8988T (cell line): ENCODE measurements at regions not wholly inside any gene's neighbourhood (a gene's known extent, or its start where the extent isn't known, plus 50 kb on each side); places are given as distances from the start of the nearest gene placed in this dataset.
"Not testable (repeated sequence)": the region's sequence is repeated elsewhere in the genome, so short reads cannot be mapped to it uniquely, and the experiment has no call there.

Experiments used
- DNase-seq: peaks from one replicate; pipeline ENCODE4 v3.0.0; 2011

DNA sequence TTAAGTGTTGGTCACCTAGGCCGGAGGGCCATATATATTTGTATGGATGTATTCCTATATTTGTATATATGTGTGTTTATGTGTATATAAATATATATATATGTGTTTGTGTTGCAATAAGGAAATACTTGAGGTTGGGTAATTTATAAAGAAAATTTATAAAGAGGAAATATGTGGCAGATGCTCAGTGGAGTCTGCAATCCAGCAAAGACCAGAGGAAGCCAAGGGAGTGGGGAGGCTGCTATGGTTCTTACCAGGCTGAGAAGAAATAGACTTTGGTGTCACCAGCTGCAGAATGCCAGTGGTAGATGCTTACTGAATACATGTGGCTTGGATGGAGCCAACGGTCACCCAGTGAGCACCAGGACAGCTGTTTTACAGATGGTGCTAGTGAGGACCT, 97.4 kb upstream of the ELOVL5 start:
- no peak for DNase-seq

GRCh38 chr6:53441761-53442160, 93.0 kb upstream of the ELOVL5 start:
- DNase-seq, result no peak

DNA sequence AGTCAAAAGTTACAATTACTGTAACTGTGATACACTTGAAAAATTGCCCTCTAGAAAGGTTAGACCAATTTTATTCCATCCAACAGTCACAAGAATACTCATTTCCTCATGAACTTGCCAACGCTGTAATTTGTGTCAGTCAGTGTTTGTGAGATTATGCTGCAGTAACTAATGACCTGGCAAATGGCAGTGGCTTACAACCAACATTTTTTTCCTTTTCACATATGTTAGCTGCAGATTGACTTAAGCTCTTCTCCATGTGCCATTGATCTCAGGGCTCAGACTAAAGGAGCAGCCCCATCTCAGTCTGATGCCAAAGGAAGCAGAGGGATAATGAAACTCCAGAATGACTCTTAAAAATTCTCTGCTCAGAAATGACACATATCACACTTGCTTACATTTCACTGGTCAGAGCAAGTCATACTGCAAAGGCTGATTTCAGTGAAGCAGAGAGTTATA, 92.3 kb upstream of the ELOVL5 start:
- no peak for DNase-seq

DNA sequence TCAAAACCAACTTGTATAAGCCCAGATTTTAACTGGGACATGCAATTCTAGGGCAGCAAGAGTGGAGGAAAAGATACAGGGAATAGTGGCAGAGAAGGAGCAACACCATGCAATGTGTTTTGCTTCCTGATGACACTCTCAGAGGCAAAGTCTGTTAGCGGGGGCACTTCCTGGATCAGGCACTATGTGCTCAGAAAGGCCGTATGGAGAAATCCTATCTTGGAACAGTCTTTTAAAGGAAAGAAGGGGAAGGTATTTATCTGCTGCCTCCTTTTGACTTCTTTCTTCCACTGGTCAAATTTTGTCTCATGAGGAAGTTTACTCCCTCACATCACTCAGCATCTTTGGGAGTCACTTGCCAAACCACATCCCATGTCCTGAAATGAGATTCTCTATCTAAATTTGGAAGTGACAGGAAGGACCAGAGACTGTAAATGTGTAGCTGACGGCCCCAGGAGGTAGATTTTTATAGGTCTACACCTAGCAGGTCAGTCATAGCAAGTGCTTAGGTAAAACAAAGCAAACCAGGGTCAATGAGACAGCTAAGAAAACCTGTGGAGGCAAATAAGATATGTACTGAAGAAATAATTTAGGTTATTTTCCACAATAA, 91.7 kb upstream of the ELOVL5 start:
- no peak for DNase-seq

- no peak for DNase-seq
Measured at GRCh38 chr6:53439556-53439955, 90.8 kb upstream of the ELOVL5 start.

GRCh38 chr6:53437557-53438202, 88.9 kb upstream of the ELOVL5 start:
- no peak for DNase-seq

DNA sequence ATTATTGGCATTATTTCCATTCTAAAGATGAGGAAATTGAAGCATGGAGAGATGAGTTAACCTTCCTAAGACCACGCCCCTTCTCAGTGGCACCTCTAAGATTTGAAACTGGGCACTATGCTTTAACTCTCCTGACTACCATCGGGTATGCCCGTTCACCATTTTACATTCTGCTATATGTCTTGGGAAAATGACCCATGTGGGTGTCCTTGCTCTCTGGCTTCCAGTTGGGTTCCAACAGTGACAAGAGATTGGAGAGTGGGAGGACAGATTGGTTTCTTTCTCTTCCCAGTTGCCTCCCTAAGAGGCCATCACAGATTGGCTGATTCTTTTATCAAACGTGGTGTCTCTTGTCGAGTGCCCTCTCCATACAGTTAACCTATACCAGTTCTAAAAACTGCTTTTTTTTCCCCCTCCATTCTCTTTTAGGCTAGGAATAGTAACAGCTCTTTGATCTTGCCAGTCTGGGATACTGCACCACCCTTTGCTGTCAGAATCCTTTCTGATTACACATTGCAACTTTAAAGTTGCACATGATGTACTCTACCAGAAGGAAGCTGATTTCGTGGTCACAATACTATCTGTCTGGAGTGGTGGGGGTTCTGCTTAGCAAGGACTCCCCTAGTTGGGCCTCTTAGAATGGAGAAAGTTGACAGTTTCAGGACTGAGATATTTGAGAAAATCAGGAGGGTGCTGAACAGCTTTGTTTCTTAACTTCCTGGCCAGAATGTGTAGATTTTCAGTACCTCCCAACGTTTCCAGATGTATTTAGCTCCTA, 88.0 kb upstream of the ELOVL5 start:
- DNase-seq, result no peak

DNA sequence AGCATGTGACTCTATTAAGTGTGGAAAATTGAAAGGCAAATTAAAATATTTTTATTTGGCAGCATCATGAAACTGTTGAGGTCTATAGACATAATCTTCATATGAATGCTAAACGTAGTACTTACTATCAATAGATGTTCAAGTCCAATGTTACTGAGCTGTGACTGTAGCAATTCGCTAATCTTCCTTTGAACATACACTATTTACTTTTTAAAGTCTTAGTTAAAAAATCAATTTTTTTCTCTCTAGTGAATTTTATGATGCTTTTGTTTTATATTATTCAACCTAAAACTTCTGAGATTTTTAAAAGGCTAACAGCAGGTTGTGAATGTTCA, 85.2 kb upstream of the ELOVL5 start:
- no peak for DNase-seq

DNA sequence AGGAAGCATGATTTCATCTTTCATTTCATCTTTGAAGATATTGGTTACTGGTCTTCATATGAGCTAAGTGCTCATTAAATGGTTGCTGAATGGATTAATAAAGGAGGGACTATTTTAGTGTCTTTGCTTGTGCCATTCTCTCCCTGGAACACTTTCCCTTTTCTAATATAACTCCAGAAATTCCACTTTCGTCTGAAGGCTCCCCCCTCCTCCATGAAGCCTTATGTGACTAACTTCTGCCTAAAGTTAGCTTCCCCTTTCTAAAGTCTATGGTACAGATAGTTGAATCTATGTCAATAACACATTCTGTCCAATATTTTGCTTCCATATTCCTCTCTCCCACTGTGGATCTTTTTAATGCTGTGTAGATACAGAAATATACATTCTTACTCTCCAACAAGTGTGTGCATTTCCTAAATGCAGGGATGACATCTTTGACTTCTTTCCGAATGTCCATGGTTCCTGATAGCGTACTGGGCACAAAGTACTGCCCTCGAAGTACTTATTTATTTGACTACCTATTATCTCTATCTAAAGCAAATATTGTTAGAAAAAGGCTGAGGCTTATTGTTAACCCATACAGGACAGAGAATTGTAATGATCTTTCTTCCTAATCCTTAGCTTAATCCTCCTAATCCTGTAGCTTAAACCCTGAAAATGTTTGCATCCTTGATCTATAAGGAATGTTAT, 84.7 kb upstream of the ELOVL5 start:
- DNase-seq, result no peak

- DNase-seq, result no peak
Measured at GRCh38 chr6:53432318-53433161, 83.8 kb upstream of the ELOVL5 start.

GRCh38 chr6:53431704-53432103, 83.0 kb upstream of the ELOVL5 start:
- no peak for DNase-seq

DNA sequence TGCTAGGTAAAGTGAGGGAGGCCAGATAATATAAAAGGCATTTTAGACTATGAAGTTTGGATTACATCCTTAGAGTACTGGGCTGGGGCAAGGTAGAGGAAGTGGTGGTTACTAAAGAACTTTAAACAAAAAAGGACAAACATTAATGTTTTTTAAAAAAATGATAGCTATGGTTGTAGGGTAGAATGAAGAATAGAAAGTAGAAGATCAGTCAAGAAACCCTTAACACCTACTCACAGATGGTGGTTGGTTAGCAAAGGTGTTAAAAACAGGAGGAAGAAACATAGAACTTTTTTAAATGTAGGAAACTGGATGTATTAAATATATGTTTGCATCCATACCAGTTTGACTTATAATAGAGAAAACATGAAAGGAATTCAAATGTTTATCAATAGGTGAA, 80.7 kb upstream of the ELOVL5 start:
- DNase-seq, result no peak

DNA sequence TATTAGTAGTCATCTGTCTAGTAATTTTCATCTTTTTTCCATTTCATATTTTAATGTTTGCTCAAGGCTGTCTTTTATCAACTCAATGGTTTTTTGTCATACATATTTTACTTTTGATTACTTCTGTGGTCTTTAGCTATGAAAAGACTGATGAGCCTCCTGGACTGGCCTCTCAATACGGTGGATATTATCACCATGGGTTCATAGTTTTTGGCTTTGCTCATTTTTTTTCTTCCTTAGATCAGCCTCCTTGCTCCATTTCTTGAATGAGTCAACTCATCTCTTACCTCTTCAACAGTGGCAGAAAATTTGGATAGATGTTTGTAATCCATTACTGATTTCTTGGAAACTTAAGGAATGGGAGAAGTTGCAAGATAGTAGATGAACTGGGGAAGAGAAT, 80.1 kb upstream of the ELOVL5 start:
- no peak for DNase-seq

- DNase-seq, result no peak
Measured at GRCh38 chr6:53426667-53427270, 78.0 kb upstream of the ELOVL5 start.

DNA sequence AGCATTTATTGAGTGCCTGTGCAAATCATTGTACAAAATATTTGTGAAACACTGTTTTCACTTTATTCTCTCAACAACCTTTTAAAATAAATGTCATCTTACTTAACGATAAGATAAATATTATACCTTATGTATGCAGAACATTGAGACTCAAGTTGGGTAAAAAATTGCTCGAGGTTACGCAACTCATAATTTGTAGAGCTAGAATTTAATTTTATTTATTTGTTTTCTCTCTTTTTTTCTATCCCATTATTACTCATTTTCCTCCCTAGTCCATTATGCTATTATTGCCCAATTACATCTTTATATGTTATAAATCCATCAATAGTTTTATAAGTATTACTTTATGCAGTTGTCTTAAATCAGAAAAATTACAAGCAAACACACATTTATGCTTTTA, 77.4 kb upstream of the ELOVL5 start:
- no peak for DNase-seq

DNA sequence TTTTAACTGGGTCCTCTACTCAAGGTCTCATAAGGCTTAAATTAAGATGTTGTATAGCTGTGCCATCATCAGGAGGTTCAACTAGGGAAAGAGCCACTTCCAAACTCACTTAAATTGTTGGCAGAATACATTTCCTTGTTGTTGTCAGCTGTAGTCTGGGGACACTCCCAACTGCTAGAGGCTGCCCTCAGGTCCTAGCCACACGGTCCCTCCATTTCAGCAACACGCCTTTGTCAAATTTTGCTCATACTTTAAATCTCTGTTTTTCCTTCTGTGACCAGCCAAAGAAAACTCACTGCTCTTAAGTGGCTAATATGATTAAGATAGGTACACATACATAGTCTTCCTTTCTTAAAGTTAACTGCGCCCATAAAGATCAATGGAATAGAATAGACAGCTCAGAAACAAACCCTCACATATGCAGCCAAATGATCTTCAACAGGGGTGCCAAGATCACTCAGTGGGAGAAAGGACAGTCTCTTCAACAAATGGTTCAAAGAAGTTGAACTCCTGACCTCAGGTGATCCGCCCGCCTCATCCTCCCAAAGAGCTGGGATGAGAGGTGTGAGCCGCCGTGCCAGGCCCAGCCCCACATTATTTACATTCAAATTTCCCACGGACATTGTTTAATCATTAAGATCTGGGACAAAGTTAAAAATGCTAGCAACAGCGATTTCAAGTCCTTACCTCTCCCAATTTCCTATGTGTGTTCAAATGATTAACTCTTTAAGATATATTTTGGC, 76.4 kb upstream of the ELOVL5 start:
- no peak for DNase-seq

GRCh38 chr6:53424300-53424699, 75.5 kb upstream of the ELOVL5 start:
- DNase-seq, result no peak

- not testable (repeated sequence) for DNase-seq
Measured at GRCh38 chr6:53423560-53423959, 74.8 kb upstream of the ELOVL5 start.

DNA sequence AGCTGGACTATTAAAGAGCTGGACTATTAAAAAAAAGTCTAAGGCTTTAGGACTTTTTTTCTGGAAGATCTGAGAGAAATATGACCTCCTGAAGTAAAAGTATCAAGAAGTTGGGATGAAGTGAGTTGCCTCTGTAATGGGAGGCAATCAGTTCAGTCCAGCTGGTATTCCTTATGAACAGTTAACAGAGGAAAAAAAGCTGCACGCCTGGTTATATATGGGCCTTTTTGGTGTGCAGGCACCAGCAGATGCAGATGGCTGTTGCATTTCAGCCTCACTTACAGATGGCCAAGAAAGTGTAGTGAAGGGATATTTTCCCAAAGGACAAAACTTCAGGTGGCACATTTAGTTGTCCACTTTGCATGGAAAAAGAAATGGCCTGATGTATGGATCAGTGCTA, 70.3 kb upstream of the ELOVL5 start:
- no peak for DNase-seq

DNA sequence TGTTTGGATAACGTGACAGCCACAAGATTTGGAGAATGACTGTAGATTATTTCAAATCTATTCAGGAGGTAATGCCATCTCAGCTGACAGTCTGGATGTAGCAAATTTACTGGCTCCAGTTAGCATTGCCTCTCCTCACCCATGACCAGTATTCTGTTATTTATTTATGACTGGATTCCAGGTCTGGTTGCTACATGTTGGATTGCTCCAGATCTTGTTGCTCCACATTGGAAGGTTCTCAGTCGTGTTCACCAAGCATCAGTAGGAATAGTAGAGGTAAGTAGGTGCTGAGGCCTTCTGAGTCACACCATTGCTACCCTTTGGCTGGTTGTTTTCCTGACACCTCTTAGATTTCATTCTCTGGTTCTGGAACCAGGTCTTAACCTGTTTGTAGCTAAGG, 69.5 kb upstream of the ELOVL5 start:
- DNase-seq, result no peak

- no peak for DNase-seq
Measured at GRCh38 chr6:53417141-53417540, 68.4 kb upstream of the ELOVL5 start.

GRCh38 chr6:53413326-53413725, 64.6 kb upstream of the ELOVL5 start:
- DNase-seq, result no peak
